NCI-H2107 treated with DMSO at 0.1 percent for 48 hours (cell line): ENCODE measurements at regions not wholly inside any gene's neighbourhood (a gene's known extent, or its start where the extent isn't known, plus 50 kb on each side); places are given as distances from the start of the nearest gene placed in this dataset.

ENCODE experiments used
- DNase-seq: peaks from one replicate; lab custom pipeline; 2025; ENCODE audit not compliant: unreplicated experiment; lab: John Stamatoyannopoulos, UW

- no peak for DNase-seq
Measured at GRCh38 chr6:1514078-1514477, 95.6 kb upstream of the FOXC1 start.

- DNase-seq: no peak
Measured at GRCh38 chr6:1515280-1515679, 94.4 kb upstream of the FOXC1 start.

GRCh38 chr6:1515781-1516180 is 93.9 kb upstream of the FOXC1 start:
- DNase-seq: no peak

GRCh38 chr6:1516742-1517520 is 92.8 kb upstream of the FOXC1 start:
- no peak for DNase-seq

- no peak for DNase-seq
Measured at GRCh38 chr6:1518855-1519254, 90.9 kb upstream of the FOXC1 start.

GRCh38 chr6:1519597-1519996 is 90.1 kb upstream of the FOXC1 start:
- no peak for DNase-seq

- DNase-seq: no peak
Measured at GRCh38 chr6:1522779-1523178, 86.9 kb upstream of the FOXC1 start.

GRCh38 chr6:1524040-1524480 is 85.7 kb upstream of the FOXC1 start:
- DNase-seq: no peak

- DNase-seq: no peak
Measured at GRCh38 chr6:1525364-1526038, 84.2 kb upstream of the FOXC1 start.

- no peak for DNase-seq
Measured at GRCh38 chr6:1526398-1527072, 83.2 kb upstream of the FOXC1 start.

- peak; percentile 1 for DNase-seq
Measured at GRCh38 chr6:1527073-1527457, 82.7 kb upstream of the FOXC1 start.

- DNase-seq: no peak
Measured at GRCh38 chr6:1535295-1535694, 74.4 kb upstream of the FOXC1 start.

- DNase-seq: no peak
Measured at GRCh38 chr6:1536526-1537429, 72.9 kb upstream of the FOXC1 start.

- DNase-seq: no peak
Measured at GRCh38 chr6:1538369-1538768, 71.3 kb upstream of the FOXC1 start.

GRCh38 chr6:1538810-1539478 is 70.8 kb upstream of the FOXC1 start:
- no peak for DNase-seq

- DNase-seq: no peak
Measured at GRCh38 chr6:1540864-1541521, 68.7 kb upstream of the FOXC1 start.

- no peak for DNase-seq
Measured at GRCh38 chr6:1542335-1542734, 67.4 kb upstream of the FOXC1 start.

GRCh38 chr6:1542764-1543163 is 67.0 kb upstream of the FOXC1 start:
- no peak for DNase-seq

GRCh38 chr6:1544000-1544399 is 65.7 kb upstream of the FOXC1 start:
- no peak for DNase-seq

- DNase-seq: no peak
Measured at GRCh38 chr6:1544603-1545002, 65.1 kb upstream of the FOXC1 start.
